ENCODE measurements at regions not wholly inside any gene's neighbourhood (a gene's known extent, or its start where the extent isn't known, plus 50 kb on each side); places are given as distances from the start of the nearest gene placed in this dataset.

- no peaks in the 10 kb centered on the region for H3K4me1 Mint-ChIP-seq
- Histone ChIP-seq H3K36me3 (replicated peaks in 1 of 2; ENCODE audit: control extremely low read depth in 1 of 2, control insufficient read depth in 1 of 2, extremely low read depth in 1 of 2, insufficient read depth in 2 of 2, low read length in 1 of 2) (no peaks in the 10 kb centered on the region), H3K9ac (ENCODE audit: low read length) (no peak overlapping the region), H3K27me3 (replicated peaks in 1 of 4; ENCODE audit: control extremely low read depth in 1 of 4, control insufficient read depth in 3 of 4, insufficient read depth in 4 of 4, low read length in 3 of 4) (no peaks in the 10 kb centered on the region), H3K4me3 (ENCODE audit: control extremely low read depth in 1 of 5, extremely low read depth in 1 of 5, insufficient read depth in 1 of 5, low read depth in 2 of 5, low read length in 4 of 5) (no peak overlapping the region), H2AFZ (ENCODE audit: insufficient read depth, low read depth, low read length, poor library complexity, severe bottlenecking) (no peak overlapping the region), H3K4me2 (replicated peaks; ENCODE audit: low read depth, low read length, poor library complexity, severe bottlenecking) (no peak overlapping the region), H3K9me3 (ENCODE audit: control extremely low read depth in 1 of 3, control insufficient read depth in 2 of 3, insufficient read depth in 1 of 3, low read length in 2 of 3) (peaks cover 0 to 2% (median 0%) of the 10 kb centered on the region in 3 donors), H3K79me2 (ENCODE audit: control insufficient read depth, insufficient read depth, low read length) (no peaks in the 10 kb centered on the region), H3K27ac (ENCODE audit: low read length in 2 of 2) (no peak overlapping the region), H3K4me1 (ENCODE audit: control insufficient read depth in 2 of 2, insufficient read depth in 2 of 2, low read length in 2 of 2) (no peaks in the 10 kb centered on the region), H4K20me1 (ENCODE audit: control insufficient read depth, insufficient read depth, low read length, poor library complexity, severe bottlenecking) (no peaks in the 10 kb centered on the region)
- intact Hi-C loops (cut with micrococcal nuclease): no loop called here
- TF ChIP-seq CTCF (IDR thresholded peaks at IDR 0.05) (no peak), EZH2 (IDR thresholded peaks at IDR 0.05; ENCODE audit: borderline replicate concordance, insufficient read depth, low read depth, low read length, poor library complexity, severe bottlenecking) (no peak)
- no CpG with 5 or more reads among the region's 1 CpG for WGBS (ENCODE audit: insufficient coverage)
- no peak overlapping the region for H3K4me3 Mint-ChIP-seq
- ATAC-seq (ENCODE audit: low read depth) (no peak), DNase-seq (no peak)
- no peaks in the 10 kb centered on the region for H3K27me3 Mint-ChIP-seq
- H3K9me3 Mint-ChIP-seq (ENCODE audit: insufficient read depth): peaks cover 3% of the 10 kb centered on the region
- ChIA-PET POLR2A (no interaction called here), CTCF (no interaction called here)
- no peak overlapping the region for H3K27ac Mint-ChIP-seq
These were observed 1019.5 kb downstream of the SLC6A15 start for GRCh38 chr12:83893101-83893500.

DNA sequence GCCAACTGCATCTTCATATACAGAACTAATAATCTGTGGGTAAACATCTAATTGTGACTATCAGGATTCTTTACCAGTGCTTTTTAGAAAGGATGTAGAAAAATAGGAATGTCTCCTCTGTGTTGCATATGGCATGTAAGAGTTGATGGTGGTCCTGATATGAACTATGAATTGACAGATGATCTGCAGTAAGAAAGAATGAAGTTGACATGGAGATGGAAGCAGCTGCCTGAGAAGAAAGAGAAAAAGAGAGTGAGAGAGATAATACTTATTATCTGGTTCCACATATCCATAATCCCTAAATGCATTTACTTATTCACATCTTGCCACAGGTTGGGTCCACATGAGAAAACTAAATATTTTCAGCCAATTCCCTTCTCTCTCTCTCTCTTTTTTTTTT, 1022.9 kb downstream of the SLC6A15 start:
- Histone ChIP-seq H3K79me2 (ENCODE audit: control insufficient read depth, insufficient read depth, low read length) (no peaks in the 10 kb centered on the region), H3K4me2 (replicated peaks; ENCODE audit: low read depth, low read length, poor library complexity, severe bottlenecking) (no peak overlapping the region), H3K36me3 (replicated peaks in 1 of 2; ENCODE audit: control extremely low read depth in 1 of 2, control insufficient read depth in 1 of 2, extremely low read depth in 1 of 2, insufficient read depth in 2 of 2, low read length in 1 of 2) (no peaks in the 10 kb centered on the region), H3K4me1 (ENCODE audit: control insufficient read depth in 2 of 2, insufficient read depth in 2 of 2, low read length in 2 of 2) (no peaks in the 10 kb centered on the region), H3K27ac (ENCODE audit: low read length in 2 of 2) (no peak overlapping the region), H3K9me3 (ENCODE audit: control extremely low read depth in 1 of 3, control insufficient read depth in 2 of 3, insufficient read depth in 1 of 3, low read length in 2 of 3) (peaks cover 0 to 2% (median 0%) of the 10 kb centered on the region in 3 donors), H2AFZ (ENCODE audit: insufficient read depth, low read depth, low read length, poor library complexity, severe bottlenecking) (no peak overlapping the region), H3K9ac (ENCODE audit: low read length) (no peak overlapping the region), H4K20me1 (ENCODE audit: control insufficient read depth, insufficient read depth, low read length, poor library complexity, severe bottlenecking) (no peaks in the 10 kb centered on the region), H3K27me3 (replicated peaks in 1 of 4; ENCODE audit: control extremely low read depth in 1 of 4, control insufficient read depth in 3 of 4, insufficient read depth in 4 of 4, low read length in 3 of 4) (no peaks in the 10 kb centered on the region), H3K4me3 (ENCODE audit: control extremely low read depth in 1 of 5, extremely low read depth in 1 of 5, insufficient read depth in 1 of 5, low read depth in 2 of 5, low read length in 4 of 5) (no peak overlapping the region)
- POLR2A ChIA-PET: no interaction called here
- DNase-seq (no peak), ATAC-seq (ENCODE audit: low read depth) (no peak)
- peaks cover 3% of the 10 kb centered on the region for H3K9me3 Mint-ChIP-seq (ENCODE audit: insufficient read depth)
- no peak overlapping the region for H3K27ac Mint-ChIP-seq
- no peaks in the 10 kb centered on the region for H3K27me3 Mint-ChIP-seq
- intact Hi-C loops (cut with micrococcal nuclease): no loop called here
- CTCF ChIA-PET: no interaction called here
- no peaks in the 10 kb centered on the region for H3K4me1 Mint-ChIP-seq
- TF ChIP-seq CTCF (IDR thresholded peaks at IDR 0.05) (no peak), EZH2 (IDR thresholded peaks at IDR 0.05; ENCODE audit: borderline replicate concordance, insufficient read depth, low read depth, low read length, poor library complexity, severe bottlenecking) (no peak)
- no peak overlapping the region for H3K4me3 Mint-ChIP-seq

Data from B cell (primary cell).